BE2C (cell line): ENCODE measurements at regions not wholly inside any gene's neighbourhood (a gene's known extent, or its start where the extent isn't known, plus 50 kb on each side); places are given as distances from the start of the nearest gene placed in this dataset.

Source experiments
- DNase-seq: peaks from one replicate; pipeline ENCODE4 v3.0.0-alpha.2; 2020
- H3K27me3 ChIP-seq: fragments of 250-450 bp; sonication (Bioruptor Pico); 2 replicates; pipeline ENCODE4 v1.5.1; 2020; ENCODE audit warnings: mild to moderate bottlenecking
- H3K36me3 ChIP-seq: fragments of 250-450 bp; sonication (Bioruptor Pico); 2 replicates; pipeline ENCODE4 v1.5.1; 2020; ENCODE audit warnings: mild to moderate bottlenecking
- H3K4me1 ChIP-seq: fragments of 250-450 bp; sonication (Bioruptor Pico); 2 replicates; pipeline ENCODE4 v1.5.1; 2020
- H3K4me3 ChIP-seq: 2 replicates; pipeline ENCODE4 v1.5.1; 2011; ENCODE audit warnings: low read depth, low read length
- H3K9me3 ChIP-seq: fragments of 250-450 bp; sonication (Bioruptor Pico); 2 replicates; pipeline ENCODE4 v1.5.1; 2020
- TF ChIP-seq, protein P1 (sequence below): IDR thresholded peaks from 2 replicates; pipeline ENCODE4 v1.5.1; 2012; ENCODE audit warnings: mild to moderate bottlenecking, low read depth, low read length

DNA sequence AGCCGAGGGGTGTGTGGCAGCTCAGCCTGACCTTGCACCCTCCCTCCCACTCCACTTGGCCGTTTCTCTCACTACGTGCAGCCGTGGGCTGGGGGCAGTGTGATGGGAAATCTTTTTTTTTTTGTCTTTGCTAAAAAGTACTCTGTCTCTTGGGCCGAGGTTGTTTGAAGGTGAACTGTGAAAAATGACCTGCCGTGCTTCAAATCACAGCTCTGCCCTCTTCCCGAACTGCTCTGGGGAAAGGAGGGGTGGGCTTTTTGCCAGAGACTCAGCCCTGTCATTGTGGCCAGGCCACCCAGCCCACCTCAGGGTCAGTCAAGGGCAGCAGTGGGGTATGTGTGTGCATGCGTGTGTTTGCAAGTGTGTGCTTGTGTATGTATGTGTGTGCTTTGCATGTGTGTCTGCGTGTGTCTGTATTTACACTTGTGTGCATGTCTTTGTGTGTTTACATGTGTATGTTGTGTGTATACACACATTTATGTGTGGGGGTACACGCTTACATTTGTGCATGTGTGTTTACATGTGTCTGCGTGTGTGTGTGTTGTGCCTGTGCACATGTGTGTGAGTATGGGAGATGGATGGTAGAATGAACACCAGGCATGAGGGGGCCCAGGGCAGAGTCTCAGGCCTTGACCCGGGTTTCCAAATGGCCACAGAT, 61.3 kb upstream of the HAAO start:
- TF ChIP-seq, protein P1, sequence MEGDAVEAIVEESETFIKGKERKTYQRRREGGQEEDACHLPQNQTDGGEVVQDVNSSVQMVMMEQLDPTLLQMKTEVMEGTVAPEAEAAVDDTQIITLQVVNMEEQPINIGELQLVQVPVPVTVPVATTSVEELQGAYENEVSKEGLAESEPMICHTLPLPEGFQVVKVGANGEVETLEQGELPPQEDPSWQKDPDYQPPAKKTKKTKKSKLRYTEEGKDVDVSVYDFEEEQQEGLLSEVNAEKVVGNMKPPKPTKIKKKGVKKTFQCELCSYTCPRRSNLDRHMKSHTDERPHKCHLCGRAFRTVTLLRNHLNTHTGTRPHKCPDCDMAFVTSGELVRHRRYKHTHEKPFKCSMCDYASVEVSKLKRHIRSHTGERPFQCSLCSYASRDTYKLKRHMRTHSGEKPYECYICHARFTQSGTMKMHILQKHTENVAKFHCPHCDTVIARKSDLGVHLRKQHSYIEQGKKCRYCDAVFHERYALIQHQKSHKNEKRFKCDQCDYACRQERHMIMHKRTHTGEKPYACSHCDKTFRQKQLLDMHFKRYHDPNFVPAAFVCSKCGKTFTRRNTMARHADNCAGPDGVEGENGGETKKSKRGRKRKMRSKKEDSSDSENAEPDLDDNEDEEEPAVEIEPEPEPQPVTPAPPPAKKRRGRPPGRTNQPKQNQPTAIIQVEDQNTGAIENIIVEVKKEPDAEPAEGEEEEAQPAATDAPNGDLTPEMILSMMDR = no peak
- H3K36me3 ChIP-seq = no peaks in the 10 kb centered on the region
- no peaks in the 10 kb centered on the region for H3K27me3 ChIP-seq
- DNase-seq = no peak
- H3K4me3 ChIP-seq = no peak overlapping the region
- peaks cover 15% of the 10 kb centered on the region for H3K4me1 ChIP-seq
- H3K9me3 ChIP-seq = no peaks in the 10 kb centered on the region

DNA sequence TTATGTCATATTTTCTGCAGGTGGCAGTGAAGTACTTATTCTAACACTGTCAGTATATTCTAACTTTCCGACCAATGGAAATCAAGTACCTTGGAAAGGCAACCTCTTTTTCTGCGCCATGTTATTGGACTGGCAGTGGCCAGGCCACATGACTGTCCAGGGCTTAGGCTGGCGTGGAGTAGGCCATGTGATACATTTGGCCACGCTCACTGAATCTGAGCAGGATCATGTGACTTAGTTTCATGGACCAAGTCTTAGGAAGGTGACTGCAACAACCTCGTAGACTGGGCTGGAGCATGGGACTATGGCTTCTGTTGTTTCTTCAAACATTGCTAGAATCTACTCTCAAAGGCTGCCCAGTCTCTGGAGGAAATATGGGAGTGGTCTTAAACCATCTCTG, 60.4 kb upstream of the HAAO start:
- no peaks in the 10 kb centered on the region for H3K36me3 ChIP-seq
- TF ChIP-seq, protein P1 = no peak
- no peaks in the 10 kb centered on the region for H3K27me3 ChIP-seq
- peaks cover 15% of the 10 kb centered on the region for H3K4me1 ChIP-seq
- H3K4me3 ChIP-seq = no peak overlapping the region
- H3K9me3 ChIP-seq = no peaks in the 10 kb centered on the region
- DNase-seq = no peak

DNA sequence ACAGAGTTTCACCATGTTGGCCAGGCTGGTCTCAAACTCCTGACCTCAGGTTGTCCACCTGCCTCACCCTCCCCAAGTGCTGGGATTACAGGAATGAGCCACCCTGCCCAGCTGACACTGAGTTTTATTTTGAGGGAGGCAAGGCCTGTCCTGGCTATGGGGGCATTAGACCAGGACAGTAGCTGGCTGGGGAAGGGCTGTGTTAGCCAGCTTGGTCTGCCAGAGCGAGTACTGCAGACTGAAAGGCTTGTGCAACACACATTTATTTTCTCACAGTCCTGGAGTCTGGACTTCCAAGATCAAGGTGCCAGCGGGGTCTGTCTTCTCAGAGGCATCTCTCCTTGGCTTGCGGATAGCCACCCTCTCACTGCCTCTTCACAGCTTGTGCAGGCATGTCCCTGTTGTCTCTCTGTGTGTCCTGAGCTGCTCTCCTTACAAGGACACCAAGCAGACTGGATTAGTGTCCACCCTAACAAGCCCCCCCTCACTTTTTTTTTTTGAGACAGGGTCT, 59.4 kb upstream of the HAAO start:
- H3K4me1 ChIP-seq = peaks cover 6% of the 10 kb centered on the region; the same call in 1 of the 2 replicates
- TF ChIP-seq, protein P1 = no peak
- no peaks in the 10 kb centered on the region for H3K9me3 ChIP-seq
- no peak overlapping the region for H3K4me3 ChIP-seq
- no peaks in the 10 kb centered on the region for H3K27me3 ChIP-seq
- H3K36me3 ChIP-seq = no peaks in the 10 kb centered on the region
- DNase-seq = no peak

DNA sequence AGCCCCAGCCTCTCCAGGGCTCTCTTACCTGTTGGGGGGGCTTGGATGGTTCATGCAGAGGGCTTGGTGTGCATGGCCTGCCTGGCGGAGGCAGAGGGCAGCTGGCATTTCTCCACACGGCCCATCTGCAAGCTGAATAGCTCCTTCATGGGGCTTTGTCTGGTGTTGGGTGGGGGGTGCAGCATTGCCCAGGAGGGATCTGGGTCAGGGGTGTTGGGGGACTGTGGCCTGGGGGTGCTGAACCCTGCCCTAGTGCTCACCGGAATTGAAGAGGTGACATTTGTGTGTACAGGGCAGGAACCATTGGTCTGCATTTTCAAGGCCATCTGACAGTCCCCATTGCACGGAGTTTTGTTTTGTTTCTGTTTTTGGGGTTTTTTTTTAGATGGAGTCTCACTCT, 58.8 kb upstream of the HAAO start:
- no peak for DNase-seq
- H3K4me3 ChIP-seq = no peak overlapping the region
- H3K4me1 ChIP-seq = no peaks in the 10 kb centered on the region; the same call in 1 of the 2 replicates
- H3K27me3 ChIP-seq = no peaks in the 10 kb centered on the region
- TF ChIP-seq, protein P1 = no peak
- no peaks in the 10 kb centered on the region for H3K9me3 ChIP-seq
- H3K36me3 ChIP-seq = no peaks in the 10 kb centered on the region

DNA sequence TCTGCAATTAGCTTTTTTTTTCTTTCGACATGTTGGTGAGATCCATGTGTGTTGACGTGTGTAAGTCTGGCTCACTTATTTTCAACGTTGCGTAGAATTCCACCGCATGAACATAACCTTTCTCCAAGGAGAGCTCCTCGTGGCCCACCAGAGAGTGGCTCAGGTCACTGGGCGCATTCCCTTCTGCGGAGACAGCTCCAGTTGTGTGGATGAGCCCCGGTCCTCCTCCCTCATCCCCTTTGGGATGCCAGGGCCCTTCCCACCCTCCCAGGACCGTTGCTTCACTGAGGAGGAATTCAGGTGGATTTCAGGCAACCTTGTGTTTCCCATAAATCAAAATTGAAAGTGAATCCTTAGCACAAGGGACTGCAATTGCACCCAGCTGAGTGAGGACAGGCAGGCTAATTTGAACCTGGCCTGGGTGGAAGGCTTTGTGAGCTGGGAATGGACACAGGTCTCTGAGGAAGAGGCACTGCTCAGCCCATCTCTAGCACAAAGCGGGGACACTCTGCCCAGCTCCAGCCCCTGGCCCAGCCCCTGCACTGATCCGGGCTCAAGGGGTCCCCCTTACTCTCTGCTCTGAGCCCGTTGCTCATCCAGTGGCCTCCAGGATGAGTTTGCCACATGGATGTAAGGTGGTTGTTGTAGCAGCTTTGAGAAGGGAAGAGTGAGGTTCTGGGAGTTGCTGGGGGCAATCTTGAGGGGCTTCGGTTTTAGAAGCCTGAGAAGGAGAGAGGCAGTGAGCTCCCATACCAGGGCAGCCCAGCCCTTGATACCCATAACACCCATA, 57.8 kb upstream of the HAAO start:
- Histone ChIP-seq H3K4me3 (no peak overlapping the region), H3K4me1 (no peaks in the 10 kb centered on the region), H3K27me3 (no peaks in the 10 kb centered on the region), H3K9me3 (no peaks in the 10 kb centered on the region), H3K36me3 (no peaks in the 10 kb centered on the region)
- DNase-seq = no peak
- TF ChIP-seq, protein P1 = no peak

DNA sequence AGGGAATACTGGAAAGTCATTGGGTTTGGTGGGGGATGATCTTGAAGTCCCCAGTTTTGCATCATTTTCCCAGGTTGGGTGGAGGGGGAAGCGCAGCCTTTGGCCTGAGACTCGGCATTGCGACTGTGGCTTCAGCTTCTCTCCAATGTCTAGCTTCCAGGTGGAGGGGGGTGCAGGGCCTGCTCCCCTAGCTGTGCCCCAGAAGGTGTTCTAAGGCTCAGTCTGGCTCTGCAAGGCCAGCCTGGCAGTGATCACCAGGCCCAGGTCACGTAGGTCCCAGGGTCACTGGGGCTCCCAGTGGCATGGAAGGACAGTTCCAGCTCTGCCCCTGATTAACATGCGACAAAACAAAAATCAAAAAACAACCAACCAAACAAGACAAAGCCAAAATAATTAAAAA, 56.9 kb upstream of the HAAO start:
- Histone ChIP-seq H3K4me1 (no peaks in the 10 kb centered on the region), H3K4me3 (no peak overlapping the region), H3K36me3 (no peaks in the 10 kb centered on the region), H3K9me3 (no peaks in the 10 kb centered on the region), H3K27me3 (no peaks in the 10 kb centered on the region)
- TF ChIP-seq, protein P1 = no peak
- no peak for DNase-seq
